ENCODE measurements at regions not wholly inside any gene's neighbourhood (a gene's known extent, or its start where the extent isn't known, plus 50 kb on each side); places are given as distances from the start of the nearest gene placed in this dataset.

GRCh38 chrX:134716620-134717012 lies 58.3 kb upstream of the PLAC1 start:
- no peak for DNase-seq

DNA sequence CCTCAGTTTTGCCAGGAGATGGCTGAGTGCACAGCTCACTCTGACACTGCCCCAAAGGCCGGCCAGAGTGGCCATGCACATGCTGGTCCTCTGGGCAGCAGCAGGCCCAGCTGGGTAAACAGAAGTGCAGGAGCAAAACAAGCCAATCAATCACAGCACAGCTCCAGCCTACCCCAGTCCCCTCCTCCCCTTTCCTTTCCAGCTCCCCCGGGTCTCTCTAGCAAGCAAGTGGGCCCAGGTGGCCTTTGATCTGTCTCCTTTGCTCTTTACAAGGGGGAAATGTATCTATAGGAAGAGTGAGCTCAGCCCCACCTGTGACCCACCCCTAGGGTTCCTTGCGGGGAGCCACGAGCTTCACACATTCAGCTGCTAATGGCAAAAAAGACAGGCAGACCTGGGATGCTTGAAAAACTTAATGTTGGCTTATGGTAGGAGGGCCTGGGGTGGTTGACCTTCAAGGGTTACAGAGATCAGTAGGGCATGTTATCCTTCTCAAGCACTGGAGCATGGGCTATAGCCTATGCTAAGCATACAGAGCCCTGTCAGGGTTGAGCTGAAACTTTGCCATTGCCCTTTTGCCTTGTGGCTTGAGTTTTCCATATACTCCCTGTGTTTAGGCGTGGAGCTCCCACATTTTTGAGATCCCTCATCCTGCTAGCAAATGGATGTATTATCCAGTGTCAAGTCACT lies 57.8 kb upstream of the PLAC1 start:
- DNase-seq, result peak; percentile 38

DNA sequence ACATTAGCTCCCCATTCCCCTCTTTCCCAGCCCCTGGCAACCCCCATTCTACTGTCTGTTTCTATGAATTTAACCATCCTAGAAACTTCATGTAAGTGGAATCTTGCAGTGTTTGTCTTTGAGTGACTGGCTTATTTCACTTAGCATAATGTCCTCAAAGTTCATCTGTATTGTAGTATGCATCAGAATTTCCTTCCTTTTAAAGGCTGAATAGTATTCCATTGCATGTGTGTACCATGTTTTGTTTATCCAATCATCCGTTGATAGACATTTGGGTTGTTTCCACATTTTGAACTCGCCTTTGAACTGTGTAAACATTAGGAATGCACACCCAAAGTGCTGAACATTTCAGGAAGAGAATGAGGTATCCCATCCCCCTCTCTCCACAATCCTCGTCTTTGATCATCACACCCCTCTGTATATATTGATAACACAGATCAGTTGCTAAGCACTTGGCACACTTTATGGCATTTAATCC lies 56.4 kb upstream of the PLAC1 start:
- no peak for DNase-seq

GRCh38 chrX:134713618-134714107 lies 55.4 kb upstream of the PLAC1 start:
- no peak for DNase-seq

- no peak for DNase-seq
These were observed 54.0 kb upstream of the PLAC1 start for GRCh38 chrX:134712272-134712671.

- DNase-seq, result no peak
These were observed 53.1 kb upstream of the PLAC1 start for GRCh38 chrX:134711135-134711921.
